ENCODE measurements at regions not wholly inside any gene's neighbourhood (a gene's known extent, or its start where the extent isn't known, plus 50 kb on each side); places are given as distances from the start of the nearest gene placed in this dataset.

- TF ChIP-seq ELK1 (IDR thresholded peaks at IDR 0.05; ENCODE audit: borderline replicate concordance, low read depth, low read length) (no peak), MAZ (IDR thresholded peaks at IDR 0.05; ENCODE audit: borderline replicate concordance, low read depth, low read length) (no peak), MXI1 (IDR thresholded peaks at IDR 0.05; ENCODE audit: borderline replicate concordance, low read depth, low read length) (no peak), CTCF (conservative IDR thresholded peaks at IDR 0.05; ENCODE audit: low read depth, low read length) (no peak), POLR2A (IDR thresholded peaks at IDR 0.05; ENCODE audit: low read depth, low read length) (no peak), SMC3 (IDR thresholded peaks at IDR 0.05; ENCODE audit: low read depth, low read length) (no peak), USF2 (IDR thresholded peaks at IDR 0.05; ENCODE audit: low read depth, low read length) (no peak), CHD1 (IDR thresholded peaks at IDR 0.05; ENCODE audit: low read depth, low read length) (no peak), RAD21 (IDR thresholded peaks at IDR 0.05; ENCODE audit: low read length) (no peak), CEBPB (IDR thresholded peaks at IDR 0.05; ENCODE audit: low read depth, low read length) (no peak), RFX5 (IDR thresholded peaks at IDR 0.05; ENCODE audit: low read depth, low read length) (no peak), BHLHE40 (IDR thresholded peaks at IDR 0.05; ENCODE audit: low read depth, low read length) (no peak), MAFK (IDR thresholded peaks at IDR 0.05; ENCODE audit: low read depth, low read length) (no peak)
Measured at GRCh38 chr7:69129524-69129923, 468.8 kb upstream of the AUTS2 start.

Measured in IMR-90 (cell line).